NCI-H82 (cell line): ENCODE measurements at regions not wholly inside any gene's neighbourhood (a gene's known extent, or its start where the extent isn't known, plus 50 kb on each side); places are given as distances from the start of the nearest gene placed in this dataset.
A peak's percentile ranks its signal among the peaks of the same experiment; 100 is the strongest.
"Not testable (repeated sequence)": the region's sequence is repeated elsewhere in the genome, so short reads cannot be mapped to it uniquely, and the experiment has no call there.

ENCODE experiments used
- DNase-seq: peaks from one replicate; lab custom pipeline; 2025; lab: John Stamatoyannopoulos, UW

GRCh38 chr10:30697221-30697620, 67.7 kb upstream of the LYZL2 start:
- not testable (repeated sequence) for DNase-seq

GRCh38 chr10:30696416-30697185, 67.0 kb upstream of the LYZL2 start:
- peak; percentile 4 for DNase-seq

- not testable (repeated sequence) for DNase-seq
These were observed 66.1 kb upstream of the LYZL2 start for GRCh38 chr10:30695481-30696236.

- no peak for DNase-seq
These were observed 65.1 kb upstream of the LYZL2 start for GRCh38 chr10:30694518-30695228.

GRCh38 chr10:30691639-30692015, 62.1 kb upstream of the LYZL2 start:
- DNase-seq: no peak

GRCh38 chr10:30690948-30691638, 61.5 kb upstream of the LYZL2 start:
- DNase-seq: not testable (repeated sequence)

GRCh38 chr10:30688456-30688855, 58.9 kb upstream of the LYZL2 start:
- no peak for DNase-seq

- peak; percentile 80 for DNase-seq
These were observed 58.2 kb upstream of the LYZL2 start for GRCh38 chr10:30687698-30688213.

- no peak for DNase-seq
These were observed 57.2 kb upstream of the LYZL2 start for GRCh38 chr10:30686708-30687107.

GRCh38 chr10:30683496-30683895, 53.9 kb upstream of the LYZL2 start:
- no peak for DNase-seq

GRCh38 chr10:30682377-30683199, 53.0 kb upstream of the LYZL2 start:
- not testable (repeated sequence) for DNase-seq

- DNase-seq: no peak
These were observed 51.4 kb upstream of the LYZL2 start for GRCh38 chr10:30680908-30681307.
